ENCODE measurements at regions not wholly inside any gene's neighbourhood (a gene's known extent, or its start where the extent isn't known, plus 50 kb on each side); places are given as distances from the start of the nearest gene placed in this dataset.

- no CpG with 5 or more reads among the region's 2 CpGs for WGBS, 2 donors (ENCODE audit: extremely low coverage in 2 of 2, insufficient read length in 2 of 2, insufficient replicate concordance in 1 of 2)
- no peak overlapping the region for H3K9ac ChIP-seq (ENCODE audit: low read depth, low read length, poor library complexity)
- H3K23ac ChIP-seq (ENCODE audit: low read depth, low read length, poor library complexity) = no peak overlapping the region
- no peak overlapping the region for H4K8ac ChIP-seq (ENCODE audit: low read depth, low read length)
- no peak overlapping the region for H3K27ac ChIP-seq (replicated peaks; ENCODE audit: low read length)
- H2AFZ ChIP-seq (ENCODE audit: low read length) = no peak overlapping the region
- no peak overlapping the region for H2BK12ac ChIP-seq (ENCODE audit: low read length)
- H3K9me3 ChIP-seq (replicated peaks in 1 of 2; ENCODE audit: control insufficient read depth in 2 of 2, insufficient read depth in 1 of 2, low read depth in 1 of 2, low read length in 2 of 2) = no peaks in the 10 kb centered on the region
- no peak overlapping the region for H2AK5ac ChIP-seq (ENCODE audit: low read depth, low read length)
- peaks cover 0 to 11% (median 0%) of the 10 kb centered on the region in 3 experiments for H3K27me3 ChIP-seq (ENCODE audit: control insufficient read depth in 3 of 3, insufficient read depth in 3 of 3, low read depth in 1 of 3, low read length in 3 of 3)
- H3K18ac ChIP-seq (ENCODE audit: low read length) = no peak overlapping the region
- H3K4me3 ChIP-seq (ENCODE audit: low read length in 2 of 2) = peak overlapping the region in 1 of 2 donors; percentile 59
- H3K4ac ChIP-seq (ENCODE audit: low read length) = no peak overlapping the region
- H3K4me2 ChIP-seq (ENCODE audit: insufficient read depth, low read length, poor library complexity, severe bottlenecking) = no peak overlapping the region
- H2BK15ac ChIP-seq (ENCODE audit: low read length) = no peak overlapping the region
- H4K91ac ChIP-seq (ENCODE audit: low read depth, low read length, poor library complexity) = no peak overlapping the region
- H3K4me1 ChIP-seq (ENCODE audit: control insufficient read depth in 2 of 2, insufficient read depth in 1 of 2, low read depth in 1 of 2, low read length in 2 of 2) = peaks cover 0 to 13% of the 10 kb centered on the region in 2 donors
- no peaks in the 10 kb centered on the region for H3K36me3 ChIP-seq (replicated peaks in 1 of 2; ENCODE audit: control insufficient read depth in 2 of 2, insufficient read depth in 2 of 2, low read length in 2 of 2)
- no peak for DNase-seq (ENCODE audit: low spot score)
- H3K14ac ChIP-seq (ENCODE audit: low read length) = peak overlapping the region; percentile 27
- H2BK120ac ChIP-seq (ENCODE audit: low read depth, low read length) = no peak overlapping the region
- no peaks in the 10 kb centered on the region for H3K79me1 ChIP-seq (ENCODE audit: low read depth, low read length)
- no peak overlapping the region for H2BK5ac ChIP-seq (ENCODE audit: low read length)
Observed at GRCh38 chr3:44029100-44029499, 212.6 kb upstream of the TOPAZ1 start.

DNA sequence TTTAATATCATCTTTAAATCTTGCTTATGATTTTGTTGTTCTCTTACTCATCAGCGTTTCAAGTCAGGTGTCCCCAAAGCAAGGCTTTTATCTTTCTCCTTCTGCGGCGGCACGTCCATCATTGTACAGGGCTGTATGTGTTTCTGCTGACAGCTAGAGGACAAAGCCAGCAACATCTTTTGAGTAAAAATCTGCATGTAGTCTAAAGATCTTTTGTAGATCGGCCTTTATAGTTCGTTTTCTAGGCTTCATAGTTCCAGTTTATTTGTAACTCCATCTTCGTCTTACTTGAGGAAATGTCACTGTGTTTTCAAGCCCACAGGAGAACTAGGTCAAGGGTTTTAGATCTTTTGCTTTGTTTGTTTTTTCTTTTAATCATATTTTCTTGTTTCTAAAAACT is 211.4 kb upstream of the TOPAZ1 start:
- Histone ChIP-seq H2AFZ (ENCODE audit: low read length) (no peak overlapping the region), H3K36me3 (replicated peaks in 1 of 2; ENCODE audit: control insufficient read depth in 2 of 2, insufficient read depth in 2 of 2, low read length in 2 of 2) (no peaks in the 10 kb centered on the region), H3K14ac (ENCODE audit: low read length) (no peak overlapping the region), H4K91ac (ENCODE audit: low read depth, low read length, poor library complexity) (no peak overlapping the region), H2BK12ac (ENCODE audit: low read length) (no peak overlapping the region), H3K4me1 (ENCODE audit: control insufficient read depth in 2 of 2, insufficient read depth in 1 of 2, low read depth in 1 of 2, low read length in 2 of 2) (peaks cover 0 to 13% of the 10 kb centered on the region in 2 donors), H3K4ac (ENCODE audit: low read length) (no peak overlapping the region), H3K27me3 (ENCODE audit: control insufficient read depth in 3 of 3, insufficient read depth in 3 of 3, low read depth in 1 of 3, low read length in 3 of 3) (peaks cover 0 to 3% (median 0%) of the 10 kb centered on the region in 3 experiments), H3K27ac (replicated peaks; ENCODE audit: low read length) (no peak overlapping the region), H3K18ac (ENCODE audit: low read length) (no peak overlapping the region), H3K23ac (ENCODE audit: low read depth, low read length, poor library complexity) (no peak overlapping the region), H3K9me3 (replicated peaks in 1 of 2; ENCODE audit: control insufficient read depth in 2 of 2, insufficient read depth in 1 of 2, low read depth in 1 of 2, low read length in 2 of 2) (no peaks in the 10 kb centered on the region), H3K79me1 (ENCODE audit: low read depth, low read length) (no peaks in the 10 kb centered on the region), H3K9ac (ENCODE audit: low read depth, low read length, poor library complexity) (no peak overlapping the region), H4K8ac (ENCODE audit: low read depth, low read length) (no peak overlapping the region), H2BK5ac (ENCODE audit: low read length) (no peak overlapping the region), H2AK5ac (ENCODE audit: low read depth, low read length) (no peak overlapping the region), H3K4me3 (ENCODE audit: low read length in 2 of 2) (no peak overlapping the region), H3K4me2 (ENCODE audit: insufficient read depth, low read length, poor library complexity, severe bottlenecking) (no peak overlapping the region), H2BK15ac (ENCODE audit: low read length) (no peak overlapping the region), H2BK120ac (ENCODE audit: low read depth, low read length) (no peak overlapping the region)
- no peak for DNase-seq (ENCODE audit: low spot score)
- no CpG with 5 or more reads among the region's 7 CpGs for WGBS, 2 donors (ENCODE audit: extremely low coverage in 2 of 2, insufficient read length in 2 of 2, insufficient replicate concordance in 1 of 2)

GRCh38 chr3:44030687-44031305 is 210.9 kb upstream of the TOPAZ1 start:
- Histone ChIP-seq H3K4me2 (ENCODE audit: insufficient read depth, low read length, poor library complexity, severe bottlenecking) (no peak overlapping the region), H3K36me3 (replicated peaks in 1 of 2; ENCODE audit: control insufficient read depth in 2 of 2, insufficient read depth in 2 of 2, low read length in 2 of 2) (no peaks in the 10 kb centered on the region), H2BK5ac (ENCODE audit: low read length) (no peak overlapping the region), H3K4me3 (ENCODE audit: low read length in 2 of 2) (no peak overlapping the region), H3K4ac (ENCODE audit: low read length) (no peak overlapping the region), H3K4me1 (ENCODE audit: control insufficient read depth in 2 of 2, insufficient read depth in 1 of 2, low read depth in 1 of 2, low read length in 2 of 2) (peaks cover 0 to 13% of the 10 kb centered on the region in 2 donors), H4K91ac (ENCODE audit: low read depth, low read length, poor library complexity) (no peak overlapping the region), H3K79me1 (ENCODE audit: low read depth, low read length) (no peaks in the 10 kb centered on the region), H2BK15ac (ENCODE audit: low read length) (no peak overlapping the region), H3K27me3 (ENCODE audit: control insufficient read depth in 3 of 3, insufficient read depth in 3 of 3, low read depth in 1 of 3, low read length in 3 of 3) (no peaks in the 10 kb centered on the region), H2BK120ac (ENCODE audit: low read depth, low read length) (no peak overlapping the region), H2AK5ac (ENCODE audit: low read depth, low read length) (no peak overlapping the region), H3K9me3 (replicated peaks in 1 of 2; ENCODE audit: control insufficient read depth in 2 of 2, insufficient read depth in 1 of 2, low read depth in 1 of 2, low read length in 2 of 2) (no peaks in the 10 kb centered on the region), H3K18ac (ENCODE audit: low read length) (no peak overlapping the region), H4K8ac (ENCODE audit: low read depth, low read length) (no peak overlapping the region), H3K14ac (ENCODE audit: low read length) (no peak overlapping the region), H3K9ac (ENCODE audit: low read depth, low read length, poor library complexity) (no peak overlapping the region), H2AFZ (ENCODE audit: low read length) (no peak overlapping the region), H2BK12ac (ENCODE audit: low read length) (no peak overlapping the region), H3K27ac (replicated peaks; ENCODE audit: low read length) (no peak overlapping the region), H3K23ac (ENCODE audit: low read depth, low read length, poor library complexity) (no peak overlapping the region)
- no CpG with 5 or more reads among the region's 1 CpG for WGBS, 2 donors (ENCODE audit: extremely low coverage in 2 of 2, insufficient read length in 2 of 2, insufficient replicate concordance in 1 of 2)
- DNase-seq (ENCODE audit: low spot score) = no peak

- Histone ChIP-seq H3K4me2 (ENCODE audit: insufficient read depth, low read length, poor library complexity, severe bottlenecking) (no peak overlapping the region), H4K8ac (ENCODE audit: low read depth, low read length) (no peak overlapping the region), H2AK5ac (ENCODE audit: low read depth, low read length) (no peak overlapping the region), H3K79me1 (ENCODE audit: low read depth, low read length) (no peaks in the 10 kb centered on the region), H3K9me3 (replicated peaks in 1 of 2; ENCODE audit: control insufficient read depth in 2 of 2, insufficient read depth in 1 of 2, low read depth in 1 of 2, low read length in 2 of 2) (no peaks in the 10 kb centered on the region), H3K14ac (ENCODE audit: low read length) (no peak overlapping the region), H3K18ac (ENCODE audit: low read length) (no peak overlapping the region), H3K4me1 (ENCODE audit: control insufficient read depth in 2 of 2, insufficient read depth in 1 of 2, low read depth in 1 of 2, low read length in 2 of 2) (peaks cover 0 to 13% of the 10 kb centered on the region in 2 donors), H3K27ac (replicated peaks; ENCODE audit: low read length) (no peak overlapping the region), H3K27me3 (ENCODE audit: control insufficient read depth in 3 of 3, insufficient read depth in 3 of 3, low read depth in 1 of 3, low read length in 3 of 3) (no peaks in the 10 kb centered on the region), H2BK12ac (ENCODE audit: low read length) (no peak overlapping the region), H2AFZ (ENCODE audit: low read length) (no peak overlapping the region), H2BK15ac (ENCODE audit: low read length) (peak overlapping the region; percentile 51), H2BK5ac (ENCODE audit: low read length) (no peak overlapping the region), H3K9ac (ENCODE audit: low read depth, low read length, poor library complexity) (no peak overlapping the region), H4K91ac (ENCODE audit: low read depth, low read length, poor library complexity) (no peak overlapping the region), H3K4me3 (ENCODE audit: low read length in 2 of 2) (no peak overlapping the region), H2BK120ac (ENCODE audit: low read depth, low read length) (no peak overlapping the region), H3K36me3 (replicated peaks in 1 of 2; ENCODE audit: control insufficient read depth in 2 of 2, insufficient read depth in 2 of 2, low read length in 2 of 2) (no peaks in the 10 kb centered on the region), H3K4ac (ENCODE audit: low read length) (no peak overlapping the region), H3K23ac (ENCODE audit: low read depth, low read length, poor library complexity) (no peak overlapping the region)
- no CpG with 5 or more reads among the region's 16 CpGs for WGBS, 2 donors (ENCODE audit: extremely low coverage in 2 of 2, insufficient read length in 2 of 2, insufficient replicate concordance in 1 of 2)
- no peak for DNase-seq (ENCODE audit: low spot score)
Observed at GRCh38 chr3:44031387-44032380, 210.0 kb upstream of the TOPAZ1 start.

Data from neuronal stem cell (in vitro differentiated cells).